DOHH2 (cell line): ENCODE measurements at regions not wholly inside any gene's neighbourhood (a gene's known extent, or its start where the extent isn't known, plus 50 kb on each side); places are given as distances from the start of the nearest gene placed in this dataset.

Experiments used
- H3F3A ChIP-seq: fragments of 200-600 bp; sonication (generic), shearing (Covaris generic); 2 replicates; pipeline ENCODE4 v1.6.0; 2016; ENCODE audit warnings: antibody characterized with exemption, mild to moderate bottlenecking; ENCODE audit not compliant: control insufficient read depth, insufficient read depth
- H3K27ac ChIP-seq: fragments of 200-600 bp; sonication (generic); 2 replicates; pipeline ENCODE4 v1.5.1; 2014; ENCODE audit warnings: low read depth, mild to moderate bottlenecking, low read length, moderate library complexity
- H3K27me3 ChIP-seq: fragments of 200-600 bp; sonication (generic); 2 replicates; pipeline ENCODE4 v1.6.1; 2014; ENCODE audit warnings: mild to moderate bottlenecking, low read length, mixed read lengths; ENCODE audit not compliant: control insufficient read depth
- H3K36me3 ChIP-seq: fragments of 200-600 bp; sonication (generic); 2 replicates; pipeline ENCODE4 v1.6.1; 2014; ENCODE audit warnings: mild to moderate bottlenecking, low read length, moderate library complexity, mixed read lengths; ENCODE audit not compliant: control insufficient read depth
- H3K4me1 ChIP-seq: fragments of 200-600 bp; sonication (generic); 2 replicates; pipeline ENCODE4 v1.6.1; 2014; ENCODE audit warnings: mild to moderate bottlenecking, low read length, mixed read lengths; ENCODE audit not compliant: control insufficient read depth
- H3K4me2 ChIP-seq: fragments of 200-600 bp; sonication (generic); 2 replicates; pipeline ENCODE4 v1.6.0; 2014; ENCODE audit warnings: mild to moderate bottlenecking, low read length, moderate library complexity
- H3K4me3 ChIP-seq: fragments of 200-600 bp; sonication (generic); 2 replicates; pipeline ENCODE4 v1.5.1; 2014; ENCODE audit warnings: mild to moderate bottlenecking, low read length, mixed read lengths
- H3K79me2 ChIP-seq: fragments of 200-600 bp; sonication (generic); 2 replicates; pipeline ENCODE4 v1.6.1; 2014; ENCODE audit warnings: mild to moderate bottlenecking, low read length, mixed read lengths; ENCODE audit not compliant: control insufficient read depth
- H3K9me2 ChIP-seq: fragments of 200-600 bp; sonication (generic); replicated peaks from 2 replicates; pipeline ENCODE4 v1.6.1; 2014; ENCODE audit warnings: mild to moderate bottlenecking, low read length, mixed read lengths; ENCODE audit not compliant: control insufficient read depth
- H3K9me3 ChIP-seq: fragments of 200-600 bp; sonication (generic); 2 replicates; pipeline ENCODE4 v1.6.1; 2014; ENCODE audit warnings: antibody characterized with exemption, low read length, mixed read lengths; ENCODE audit not compliant: control insufficient read depth, insufficient read depth
- H4K20me1 ChIP-seq: fragments of 200-600 bp; sonication (generic); 2 replicates; pipeline ENCODE4 v1.6.0; 2014; ENCODE audit warnings: low read depth, mild to moderate bottlenecking, antibody characterized with exemption, low read length, moderate library complexity; ENCODE audit not compliant: control insufficient read depth, insufficient read depth
- EZH2phosphoT487 ChIP-seq: fragments of 200-600 bp; sonication (generic); IDR thresholded peaks from 2 replicates; pipeline ENCODE4 v1.6.1; 2017; ENCODE audit warnings: borderline replicate concordance, mild to moderate bottlenecking, antibody characterized with exemption, low read length, moderate library complexity, mixed read lengths
- TF ChIP-seq, protein P1 (sequence below): fragments of 200-600 bp; sonication (generic); IDR thresholded peaks from one replicate; pipeline ENCODE4 v1.5.1; 2014; ENCODE audit warnings: antibody characterized with exemption, mild to moderate bottlenecking, low read depth, low read length; ENCODE audit not compliant: poor library complexity, severe bottlenecking

DNA sequence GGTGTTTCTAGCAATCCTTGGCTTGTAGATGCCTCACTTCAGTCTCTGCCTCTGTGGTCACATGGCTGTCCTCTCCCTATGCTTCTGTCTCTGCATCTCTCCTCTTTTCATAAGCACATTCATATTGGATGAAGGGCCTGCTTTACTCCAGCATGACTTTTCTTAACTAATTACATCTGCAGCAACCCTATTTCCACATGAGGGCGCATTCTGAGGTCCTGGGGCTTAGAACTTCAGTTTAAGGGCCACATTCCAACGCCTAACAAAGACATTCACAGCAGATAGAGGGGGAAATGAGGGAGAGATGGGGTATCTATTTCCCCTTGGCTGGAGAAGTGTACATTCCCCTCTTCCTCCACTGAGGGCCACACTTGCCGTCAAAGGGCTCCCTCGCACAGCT, 489.1 kb upstream of the SALL1 start:
- H3F3A ChIP-seq: no peaks in the 10 kb centered on the region
- H4K20me1 ChIP-seq: no peaks in the 10 kb centered on the region
- no peaks in the 10 kb centered on the region for H3K4me1 ChIP-seq
- no peak for TF ChIP-seq EZH2phosphoT487
- H3K9me3 ChIP-seq: no peaks in the 10 kb centered on the region
- no peaks in the 10 kb centered on the region for H3K79me2 ChIP-seq
- no peaks in the 10 kb centered on the region for H3K27me3 ChIP-seq
- H3K27ac ChIP-seq: no peak overlapping the region
- no peaks in the 10 kb centered on the region for H3K36me3 ChIP-seq
- no peaks in the 10 kb centered on the region for H3K9me2 ChIP-seq
- no peak overlapping the region for H3K4me3 ChIP-seq
- H3K4me2 ChIP-seq: no peak overlapping the region

DNA sequence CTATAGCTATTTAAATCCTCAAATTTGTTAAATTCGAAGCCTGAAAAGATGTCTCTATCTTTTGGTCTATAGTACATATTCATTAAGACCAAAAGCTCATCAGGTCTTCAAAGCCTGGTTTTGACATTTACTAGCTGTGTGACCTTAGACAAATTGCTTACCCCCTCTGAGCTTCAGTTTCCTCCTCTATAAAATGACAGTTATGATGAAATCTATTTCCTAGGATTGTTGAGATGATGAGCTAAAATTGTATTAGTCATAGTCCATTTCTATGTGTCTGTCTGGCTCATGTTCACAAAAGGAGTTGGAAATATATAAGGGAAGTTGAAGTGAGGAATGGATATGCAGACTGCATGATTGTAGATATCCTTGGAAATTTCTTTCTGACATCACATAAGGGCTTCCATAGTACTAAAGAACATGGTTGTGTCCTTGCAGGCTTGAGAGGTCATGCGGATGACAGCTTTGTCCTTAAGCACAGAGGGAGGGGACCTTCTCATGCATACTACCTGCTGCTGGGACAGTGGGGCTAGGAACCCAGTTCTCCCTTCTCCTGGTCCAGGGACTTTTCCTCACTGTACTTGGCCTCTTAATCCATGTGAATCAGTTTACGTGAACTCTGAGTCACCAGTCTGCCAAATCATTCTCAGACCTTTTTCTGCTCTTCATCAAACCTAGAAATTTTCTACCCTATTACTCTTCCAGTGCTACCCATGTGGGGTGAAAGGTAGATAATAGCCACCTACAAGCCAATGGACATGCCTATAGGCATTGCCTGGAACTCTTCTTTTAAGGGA, 487.5 kb upstream of the SALL1 start:
- H3K27ac ChIP-seq: no peak overlapping the region

DNA sequence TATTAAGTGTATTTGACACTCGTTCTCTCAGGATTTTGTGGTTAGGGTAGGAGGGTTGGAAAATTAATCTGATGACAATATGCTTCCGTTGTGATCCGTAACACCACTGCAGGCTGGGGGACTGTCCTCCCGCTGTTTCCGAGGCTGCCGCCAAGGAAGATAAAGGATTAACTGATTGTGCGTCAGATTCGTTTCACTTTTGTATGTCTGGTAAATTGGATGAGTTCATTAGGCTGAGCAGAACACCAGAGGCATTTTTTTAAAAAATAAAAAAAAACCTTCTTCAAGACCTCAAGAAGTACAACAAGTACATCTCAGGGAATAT, 486.7 kb upstream of the SALL1 start:
- Histone ChIP-seq H3K9me3 (no peaks in the 10 kb centered on the region), H3K27me3 (no peaks in the 10 kb centered on the region), H3F3A (no peaks in the 10 kb centered on the region), H3K36me3 (no peaks in the 10 kb centered on the region), H4K20me1 (no peaks in the 10 kb centered on the region), H3K4me1 (no peaks in the 10 kb centered on the region), H3K27ac (no peak overlapping the region), H3K4me3 (no peak overlapping the region), H3K9me2 (no peaks in the 10 kb centered on the region), H3K4me2 (no peak overlapping the region), H3K79me2 (no peaks in the 10 kb centered on the region)
- no peak for TF ChIP-seq EZH2phosphoT487
- TF ChIP-seq, protein P1, sequence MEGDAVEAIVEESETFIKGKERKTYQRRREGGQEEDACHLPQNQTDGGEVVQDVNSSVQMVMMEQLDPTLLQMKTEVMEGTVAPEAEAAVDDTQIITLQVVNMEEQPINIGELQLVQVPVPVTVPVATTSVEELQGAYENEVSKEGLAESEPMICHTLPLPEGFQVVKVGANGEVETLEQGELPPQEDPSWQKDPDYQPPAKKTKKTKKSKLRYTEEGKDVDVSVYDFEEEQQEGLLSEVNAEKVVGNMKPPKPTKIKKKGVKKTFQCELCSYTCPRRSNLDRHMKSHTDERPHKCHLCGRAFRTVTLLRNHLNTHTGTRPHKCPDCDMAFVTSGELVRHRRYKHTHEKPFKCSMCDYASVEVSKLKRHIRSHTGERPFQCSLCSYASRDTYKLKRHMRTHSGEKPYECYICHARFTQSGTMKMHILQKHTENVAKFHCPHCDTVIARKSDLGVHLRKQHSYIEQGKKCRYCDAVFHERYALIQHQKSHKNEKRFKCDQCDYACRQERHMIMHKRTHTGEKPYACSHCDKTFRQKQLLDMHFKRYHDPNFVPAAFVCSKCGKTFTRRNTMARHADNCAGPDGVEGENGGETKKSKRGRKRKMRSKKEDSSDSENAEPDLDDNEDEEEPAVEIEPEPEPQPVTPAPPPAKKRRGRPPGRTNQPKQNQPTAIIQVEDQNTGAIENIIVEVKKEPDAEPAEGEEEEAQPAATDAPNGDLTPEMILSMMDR: no peak

More for the DNA sequence above, 487.5 kb upstream of the SALL1 start:
- no peaks in the 10 kb centered on the region for H3F3A ChIP-seq
- no peak overlapping the region for H3K4me3 ChIP-seq
- no peaks in the 10 kb centered on the region for H3K9me2 ChIP-seq
- H4K20me1 ChIP-seq: no peaks in the 10 kb centered on the region
- H3K27me3 ChIP-seq: no peaks in the 10 kb centered on the region
- no peak overlapping the region for H3K4me2 ChIP-seq
- H3K9me3 ChIP-seq: no peaks in the 10 kb centered on the region
- no peak for TF ChIP-seq EZH2phosphoT487
- TF ChIP-seq, protein P1: no peak
- H3K4me1 ChIP-seq: no peaks in the 10 kb centered on the region
- no peaks in the 10 kb centered on the region for H3K79me2 ChIP-seq
- no peaks in the 10 kb centered on the region for H3K36me3 ChIP-seq

DNA sequence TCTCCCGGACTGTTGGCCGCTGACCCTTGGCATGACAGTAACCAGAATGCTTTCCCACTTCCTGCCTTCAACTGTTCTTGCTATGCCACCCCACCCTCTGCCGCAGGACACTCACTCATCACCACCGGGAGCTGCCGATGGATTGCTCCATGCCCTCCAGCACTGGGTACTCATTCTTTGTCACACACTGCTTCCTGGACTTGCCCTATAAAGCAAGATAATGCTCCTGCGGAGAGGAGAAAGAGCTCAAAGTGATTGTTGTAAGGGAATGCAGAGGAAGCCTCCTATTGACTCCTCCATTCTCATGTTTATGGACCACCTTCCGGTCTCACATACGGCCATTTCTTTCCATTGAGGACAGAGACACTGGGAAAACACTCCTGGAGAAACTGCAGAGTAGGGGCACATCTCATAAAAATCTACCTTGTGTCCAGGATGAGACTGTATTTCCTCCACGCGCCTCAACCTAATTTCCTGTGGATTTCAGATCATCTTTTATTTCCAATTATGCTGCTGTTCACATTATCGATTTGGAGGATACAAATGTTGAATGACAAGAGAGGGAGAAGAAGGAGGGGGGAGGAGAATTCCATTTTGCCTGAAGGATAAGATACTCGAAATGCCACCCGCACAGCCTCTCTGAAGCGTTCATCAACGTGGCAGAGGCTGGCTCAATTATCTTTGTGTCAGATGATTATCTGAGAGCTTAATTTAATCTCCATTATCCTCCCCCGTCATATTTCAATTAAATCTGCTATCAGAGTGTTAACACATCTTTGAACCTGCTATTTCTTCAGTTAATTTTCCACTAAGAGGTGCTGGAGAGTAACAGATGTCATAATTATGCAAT, 486.1 kb upstream of the SALL1 start:
- Histone ChIP-seq H3K4me1 (no peaks in the 10 kb centered on the region), H4K20me1 (no peaks in the 10 kb centered on the region), H3F3A (no peaks in the 10 kb centered on the region), H3K4me2 (no peak overlapping the region), H3K4me3 (no peak overlapping the region), H3K9me2 (no peaks in the 10 kb centered on the region), H3K79me2 (no peaks in the 10 kb centered on the region), H3K9me3 (no peaks in the 10 kb centered on the region), H3K27ac (no peak overlapping the region), H3K36me3 (no peaks in the 10 kb centered on the region), H3K27me3 (no peaks in the 10 kb centered on the region)
- TF ChIP-seq EZH2phosphoT487: no peak
- TF ChIP-seq, protein P1: no peak
